Body of pancreas (tissue), 4 donors: ENCODE measurements at regions not wholly inside any gene's neighbourhood (a gene's known extent, or its start where the extent isn't known, plus 50 kb on each side); places are given as distances from the start of the nearest gene placed in this dataset.

ENCODE experiments used
- ATAC-seq: fragments of 150-250 bp; one replicate; pipeline ENCODE4 v1.9.1; 2016
- DNase-seq, 4 donors: peaks; one replicate each; pipeline ENCODE4 v3.0.0-alpha.2; 2019
- H3K27ac ChIP-seq, 4 donors: fragments of 200-600 bp; sonication (generic); 1 replicate in 3 of 4; 2 replicates in 1 of 4; pipeline versions ENCODE4 v1.5.1 to v1.6.1; 2016 to 2019; ENCODE audit warnings: mild to moderate bottlenecking in 1 of 4, mixed read lengths in 1 of 4, moderate library complexity in 1 of 4
- H3K27me3 ChIP-seq, 2 donors: fragments of 200-600 bp; sonication (generic); one replicate each; pipeline ENCODE4 v1.6.0; 2016; ENCODE audit warnings: mild to moderate bottlenecking in 1 of 2
- H3K36me3 ChIP-seq, 2 donors: fragments of 200-600 bp; sonication (generic); replicated peaks in 1 of 2; 2 replicates each; pipeline ENCODE4 v1.5.1; 2016; ENCODE audit warnings: low read depth in 2 of 2; ENCODE audit not compliant: insufficient read depth in 1 of 2
- H3K4me1 ChIP-seq: fragments of 200-600 bp; sonication (generic); one replicate; pipeline ENCODE4 v1.6.0; 2016
- H3K4me3 ChIP-seq, 2 donors: fragments of 200-600 bp; sonication (generic); 1 replicate in 1 of 2; 2 replicates in 1 of 2; pipeline ENCODE4 v1.5.1; 2016 to 2019
- H3K9me3 ChIP-seq, 3 donors: fragments of 200-600 bp; sonication (generic); 1 replicate in 2 of 3; 2 replicates in 1 of 3; pipeline ENCODE4 v1.5.1; 2016
- CTCF ChIP-seq, 7 experiments: fragments of 450-650 bp in 4 of 7; fragments of 200-600 bp in 3 of 7; sonication (generic) in 3 of 7; IDR thresholded peaks; one replicate each; pipeline ENCODE4 v1.5.1; 2016 to 2019; ENCODE audit warnings: antibody characterized with exemption in 7 of 7
- POLR2A ChIP-seq, 3 donors: fragments of 450-650 bp; IDR thresholded peaks; one replicate each; pipeline ENCODE4 v1.6.1; 2016; ENCODE audit warnings: antibody characterized with exemption in 3 of 3, mild to moderate bottlenecking in 2 of 3
- WGBS, 2 donors: methylation state at CpG; one replicate each; pipeline ENCODE4 v1.1.5; 2017; 5-methylcytosine and 5-hydroxymethylcytosine counted together
- intact Hi-C: fragments of 100-400 bp; cut with DNase I; formaldehyde crosslinking; loops from one replicate; pipeline ENCODE4 v1.15.1; 2023

- WGBS, 2 donors = 88 to 93% methylated on average over 1 of the region's 1 CpG
- Histone ChIP-seq H3K27me3 (no peaks in the 10 kb centered on the region), H3K4me1 (no peaks in the 10 kb centered on the region), H3K4me3 (no peak overlapping the region), H3K9me3 (no peaks in the 10 kb centered on the region), H3K27ac (no peak overlapping the region), H3K36me3 (no peaks in the 10 kb centered on the region)
- DNase-seq (no peak), ATAC-seq (no peak)
- intact Hi-C loops = no loop called here
- TF ChIP-seq CTCF (IDR thresholded peaks at IDR 0.05) (no peak), POLR2A (IDR thresholded peaks at IDR 0.05) (no peak)
These were observed 490.8 kb upstream of the NFIA start for GRCh38 chr1:60591583-60591982.

GRCh38 chr1:60589916-60590315, 492.4 kb upstream of the NFIA start:
- H3K27me3 ChIP-seq = no peaks in the 10 kb centered on the region
- no peak overlapping the region for H3K4me3 ChIP-seq
- no peaks in the 10 kb centered on the region for H3K9me3 ChIP-seq
- TF ChIP-seq CTCF (IDR thresholded peaks at IDR 0.05) (no peak), POLR2A (IDR thresholded peaks at IDR 0.05) (no peak)
- no peak overlapping the region for H3K27ac ChIP-seq
- ATAC-seq = no peak
- H3K36me3 ChIP-seq = no peaks in the 10 kb centered on the region
- no peak for DNase-seq
- no peaks in the 10 kb centered on the region for H3K4me1 ChIP-seq
- intact Hi-C loops = no loop called here

- 57 to 61% methylated on average over 4 of the region's 4 CpGs for WGBS, 2 donors
- H3K27ac ChIP-seq = no peak overlapping the region
- H3K36me3 ChIP-seq = no peaks in the 10 kb centered on the region
- H3K4me1 ChIP-seq = no peaks in the 10 kb centered on the region
- TF ChIP-seq CTCF (IDR thresholded peaks at IDR 0.05) (no peak), POLR2A (IDR thresholded peaks at IDR 0.05) (no peak)
- H3K27me3 ChIP-seq = no peaks in the 10 kb centered on the region
- ATAC-seq = no peak
- intact Hi-C loops = no loop called here
- no peaks in the 10 kb centered on the region for H3K9me3 ChIP-seq
- DNase-seq = no peak
- H3K4me3 ChIP-seq = no peak overlapping the region
These were observed 493.2 kb upstream of the NFIA start for GRCh38 chr1:60589046-60589748.

- Histone ChIP-seq H3K4me1 (no peaks in the 10 kb centered on the region), H3K27me3 (no peaks in the 10 kb centered on the region), H3K36me3 (no peaks in the 10 kb centered on the region), H3K9me3 (no peaks in the 10 kb centered on the region), H3K27ac (no peak overlapping the region), H3K4me3 (no peak overlapping the region)
- DNase-seq = no peak
- intact Hi-C loops = no loop called here
- TF ChIP-seq CTCF (IDR thresholded peaks at IDR 0.05) = no peak
- TF ChIP-seq POLR2A (IDR thresholded peaks at IDR 0.05) = no peak
- no peak for ATAC-seq
- 38 to 41% methylated on average over 2 of the region's 2 CpGs for WGBS, 2 donors
These were observed 498.0 kb upstream of the NFIA start for GRCh38 chr1:60584371-60584770.

- Histone ChIP-seq H3K9me3 (no peaks in the 10 kb centered on the region), H3K27ac (no peak overlapping the region), H3K27me3 (no peaks in the 10 kb centered on the region), H3K4me3 (no peak overlapping the region), H3K36me3 (no peaks in the 10 kb centered on the region), H3K4me1 (no peaks in the 10 kb centered on the region)
- WGBS, 2 donors = 90 to 94% methylated on average over 3 of the region's 3 CpGs
- intact Hi-C loops = no loop called here
- TF ChIP-seq CTCF (IDR thresholded peaks at IDR 0.05) (no peak), POLR2A (IDR thresholded peaks at IDR 0.05) (no peak)
- DNase-seq = no peak
- ATAC-seq = no peak
These were observed 498.7 kb upstream of the NFIA start for GRCh38 chr1:60583696-60584095.
